H1 (cell line): ENCODE measurements at regions not wholly inside any gene's neighbourhood (a gene's known extent, or its start where the extent isn't known, plus 50 kb on each side); places are given as distances from the start of the nearest gene placed in this dataset.

Experiments used
- CBX8 ChIP-seq: fragments of 300-800, 300-1000 bp; sonication (generic); IDR thresholded peaks from 2 replicates; pipeline ENCODE4 v1.7.1; 2016; ENCODE audit warnings: low read depth, low read length, borderline replicate concordance
- NANOG ChIP-seq: IDR thresholded peaks from 2 replicates; pipeline ENCODE4 v1.6.1; 2011; ENCODE audit warnings: low read length, low read depth, mild to moderate bottlenecking, inconsistent platforms; ENCODE audit not compliant: insufficient read depth, poor library complexity, severe bottlenecking
- RXRA ChIP-seq: IDR thresholded peaks from 2 replicates; pipeline ENCODE4 v1.6.1; 2011; ENCODE audit warnings: low read depth, mild to moderate bottlenecking, low read length, moderate library complexity; ENCODE audit not compliant: insufficient read depth
- SIN3A ChIP-seq, 2 experiments: IDR thresholded peaks in 1 of 2; conservative IDR thresholded peaks in 1 of 2; 2 replicates each; pipeline ENCODE4 v1.6.1; 2011 to 2012; ENCODE audit warnings: low read length in 2 of 2, improper control_type of control experiment in 1 of 2, low read depth in 1 of 2, mild to moderate bottlenecking in 1 of 2
- SRF ChIP-seq: IDR thresholded peaks from 2 replicates; pipeline ENCODE4 v1.6.1; 2011; ENCODE audit warnings: mild to moderate bottlenecking, low read depth, low read length, moderate library complexity
- TF ChIP-seq, protein P1 (sequence below): IDR thresholded peaks from 2 replicates; pipeline ENCODE4 v1.6.1; 2012; ENCODE audit warnings: low read length, inconsistent platforms

- TF ChIP-seq SIN3A (conservative IDR thresholded peaks at IDR 0.05 in 1 of 2, IDR thresholded peaks at IDR 0.05 in 1 of 2; ENCODE audit: low read depth in 1 of 2, low read length in 2 of 2) (no peak), SRF (no peak), CBX8 (no peak), RXRA (no peak), NANOG (no peak)
- TF ChIP-seq, protein P1, sequence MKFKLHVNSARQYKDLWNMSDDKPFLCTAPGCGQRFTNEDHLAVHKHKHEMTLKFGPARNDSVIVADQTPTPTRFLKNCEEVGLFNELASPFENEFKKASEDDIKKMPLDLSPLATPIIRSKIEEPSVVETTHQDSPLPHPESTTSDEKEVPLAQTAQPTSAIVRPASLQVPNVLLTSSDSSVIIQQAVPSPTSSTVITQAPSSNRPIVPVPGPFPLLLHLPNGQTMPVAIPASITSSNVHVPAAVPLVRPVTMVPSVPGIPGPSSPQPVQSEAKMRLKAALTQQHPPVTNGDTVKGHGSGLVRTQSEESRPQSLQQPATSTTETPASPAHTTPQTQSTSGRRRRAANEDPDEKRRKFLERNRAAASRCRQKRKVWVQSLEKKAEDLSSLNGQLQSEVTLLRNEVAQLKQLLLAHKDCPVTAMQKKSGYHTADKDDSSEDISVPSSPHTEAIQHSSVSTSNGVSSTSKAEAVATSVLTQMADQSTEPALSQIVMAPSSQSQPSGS, result no peak
These were observed 310.3 kb upstream of the KLF6 start (continued) for GRCh38 chr10:4095166-4095917.
